Keratinocyte (primary cell): ENCODE measurements at regions not wholly inside any gene's neighbourhood (a gene's known extent, or its start where the extent isn't known, plus 50 kb on each side); places are given as distances from the start of the nearest gene placed in this dataset.

Experiments
- DNase-seq: peaks from one replicate; pipeline ENCODE4 v3.0.0-alpha.2; 2011; ENCODE audit warnings: low read depth, missing footprints, low spot score
- FAIRE-seq: peaks from 2 replicates; lab custom pipeline; 2011; peaks lifted over from hg19 to GRCh38; lab: Jason Lieb, UNC
- H2AFZ ChIP-seq: 2 replicates; pipeline ENCODE4 v1.6.0; 2012; ENCODE audit warnings: low read length, control low read depth, inconsistent platforms; ENCODE audit not compliant: control insufficient read depth
- H3K27ac ChIP-seq: 2 replicates; pipeline ENCODE4 v1.5.1; 2011; ENCODE audit warnings: low read length; ENCODE audit not compliant: control insufficient read depth, insufficient read depth
- H3K27me3 ChIP-seq: 3 replicates; pipeline ENCODE4 v1.6.0; 2011; ENCODE audit warnings: low read length; ENCODE audit not compliant: control insufficient read depth, insufficient read depth; ENCODE audit errors: extremely low read depth
- H3K36me3 ChIP-seq, 2 experiments: 2 replicates in 1 of 2; 3 replicates in 1 of 2; pipeline ENCODE4 v1.5.1; 2011; ENCODE audit warnings: low read length in 2 of 2, mild to moderate bottlenecking in 1 of 2; ENCODE audit not compliant: control insufficient read depth in 2 of 2, insufficient read depth in 2 of 2; ENCODE audit errors: extremely low read depth in 1 of 2
- H3K4me1 ChIP-seq: 3 replicates; pipeline ENCODE4 v1.5.1; 2011; ENCODE audit warnings: low read length; ENCODE audit not compliant: control insufficient read depth, insufficient read depth; ENCODE audit errors: extremely low read depth
- H3K4me2 ChIP-seq: 3 replicates; pipeline ENCODE4 v1.6.0; 2011; ENCODE audit warnings: low read depth, low read length; ENCODE audit not compliant: control insufficient read depth, insufficient read depth; ENCODE audit errors: extremely low read depth
- H3K4me3 ChIP-seq, 3 experiments: fragments of 200-600 bp in 1 of 3; sonication (generic) in 1 of 3; 2 replicates in 2 of 3; 3 replicates in 1 of 3; pipeline ENCODE4 v1.5.1; 2011 to 2016; ENCODE audit warnings: low read length in 3 of 3, mild to moderate bottlenecking in 3 of 3, control low read depth in 2 of 3, inconsistent platforms in 1 of 3, low read depth in 1 of 3, mixed read lengths in 1 of 3, mixed run types in 1 of 3, moderate library complexity in 1 of 3; ENCODE audit not compliant: control insufficient read depth in 2 of 3, insufficient read depth in 2 of 3; ENCODE audit errors: extremely low read depth in 1 of 3
- H3K79me2 ChIP-seq: 2 replicates; pipeline ENCODE4 v1.6.0; 2012; ENCODE audit warnings: low read length; ENCODE audit not compliant: control insufficient read depth, insufficient read depth
- H3K9ac ChIP-seq: 3 replicates; pipeline ENCODE4 v1.6.0; 2011; ENCODE audit warnings: low read length; ENCODE audit not compliant: control insufficient read depth, insufficient read depth; ENCODE audit errors: extremely low read depth
- H3K9me1 ChIP-seq: 3 replicates; pipeline ENCODE4 v1.6.0; 2011; ENCODE audit warnings: low read length; ENCODE audit not compliant: control insufficient read depth, insufficient read depth; ENCODE audit errors: extremely low read depth
- H3K9me3 ChIP-seq: 2 replicates; pipeline ENCODE4 v1.5.1; 2012; ENCODE audit warnings: low read depth, low read length; ENCODE audit not compliant: control insufficient read depth
- H4K20me1 ChIP-seq: 3 replicates; pipeline ENCODE4 v1.6.0; 2011; ENCODE audit warnings: low read length; ENCODE audit not compliant: control insufficient read depth, insufficient read depth; ENCODE audit errors: extremely low read depth
- EZH2 ChIP-seq: IDR thresholded peaks from one replicate; pipeline ENCODE4 v1.6.1; 2012; ENCODE audit warnings: inconsistent platforms, mild to moderate bottlenecking, low read length, moderate library complexity
- dilution Hi-C: fragments of 300-500 bp; cut with MboI; formaldehyde crosslinking; loops from one replicate; pipeline ENCODE4 v1.7.0; 2020; ENCODE audit warnings: low sequenced_read_pairs; ENCODE audit not compliant: extremely low pct_ligation_motif_present
- TF ChIP-seq, protein P1 (sequence below), 3 experiments: IDR thresholded peaks in 1 of 3; conservative IDR thresholded peaks in 1 of 3; optimal IDR thresholded peaks in 1 of 3; 2 replicates in 2 of 3; 3 replicates in 1 of 3; pipeline versions ENCODE3 to v1.5.1; 2011; ENCODE audit warnings: low read length in 3 of 3, mild to moderate bottlenecking in 3 of 3, moderate library complexity in 2 of 3, control low read depth in 1 of 3, inconsistent platforms in 1 of 3; ENCODE audit not compliant: insufficient read depth in 2 of 3; ENCODE audit errors: extremely low read depth in 1 of 3

DNA sequence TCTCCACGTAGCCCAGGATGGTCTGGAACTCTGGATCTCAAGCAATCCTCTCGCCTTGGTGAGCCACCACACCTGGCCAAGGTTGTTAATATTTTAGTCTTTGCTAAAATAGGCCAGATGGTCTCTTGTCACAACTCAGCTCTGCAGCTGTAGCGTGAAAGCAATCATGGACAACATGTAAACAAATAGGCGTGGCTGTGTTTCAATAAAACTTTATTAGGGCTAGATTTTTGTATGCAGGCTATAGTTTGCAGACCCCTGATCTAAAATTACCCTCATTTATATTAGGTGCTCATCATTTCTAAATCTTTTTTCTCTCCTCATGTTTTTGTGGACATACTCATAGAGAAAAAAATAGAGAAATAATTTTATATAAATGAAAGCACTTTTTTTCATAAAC lies 72.1 kb upstream of the SLC28A3 start:
- H3K27ac ChIP-seq: no peak overlapping the region
- DNase-seq (no peak), FAIRE-seq (no peak)
- no peaks in the 10 kb centered on the region for H3K79me2 ChIP-seq
- no peaks in the 10 kb centered on the region for H3K36me3 ChIP-seq
- H4K20me1 ChIP-seq: no peaks in the 10 kb centered on the region
- no peak overlapping the region for H3K4me2 ChIP-seq
- H3K4me1 ChIP-seq: no peaks in the 10 kb centered on the region
- H2AFZ ChIP-seq: no peak overlapping the region
- no peak for TF ChIP-seq EZH2
- TF ChIP-seq, protein P1, sequence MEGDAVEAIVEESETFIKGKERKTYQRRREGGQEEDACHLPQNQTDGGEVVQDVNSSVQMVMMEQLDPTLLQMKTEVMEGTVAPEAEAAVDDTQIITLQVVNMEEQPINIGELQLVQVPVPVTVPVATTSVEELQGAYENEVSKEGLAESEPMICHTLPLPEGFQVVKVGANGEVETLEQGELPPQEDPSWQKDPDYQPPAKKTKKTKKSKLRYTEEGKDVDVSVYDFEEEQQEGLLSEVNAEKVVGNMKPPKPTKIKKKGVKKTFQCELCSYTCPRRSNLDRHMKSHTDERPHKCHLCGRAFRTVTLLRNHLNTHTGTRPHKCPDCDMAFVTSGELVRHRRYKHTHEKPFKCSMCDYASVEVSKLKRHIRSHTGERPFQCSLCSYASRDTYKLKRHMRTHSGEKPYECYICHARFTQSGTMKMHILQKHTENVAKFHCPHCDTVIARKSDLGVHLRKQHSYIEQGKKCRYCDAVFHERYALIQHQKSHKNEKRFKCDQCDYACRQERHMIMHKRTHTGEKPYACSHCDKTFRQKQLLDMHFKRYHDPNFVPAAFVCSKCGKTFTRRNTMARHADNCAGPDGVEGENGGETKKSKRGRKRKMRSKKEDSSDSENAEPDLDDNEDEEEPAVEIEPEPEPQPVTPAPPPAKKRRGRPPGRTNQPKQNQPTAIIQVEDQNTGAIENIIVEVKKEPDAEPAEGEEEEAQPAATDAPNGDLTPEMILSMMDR (optimal IDR thresholded peaks at IDR 0.05 in 1 of 3, IDR thresholded peaks at IDR 0.05 in 1 of 3, conservative IDR thresholded peaks at IDR 0.05 in 1 of 3; ENCODE audit: extremely low read depth in 1 of 3, insufficient read depth in 2 of 3, low read length in 3 of 3): no peak
- no peaks in the 10 kb centered on the region for H3K9me1 ChIP-seq
- H3K4me3 ChIP-seq: no peak overlapping the region
- no peaks in the 10 kb centered on the region for H3K9me3 ChIP-seq
- H3K9ac ChIP-seq: no peak overlapping the region
- H3K27me3 ChIP-seq: no peaks in the 10 kb centered on the region
- dilution Hi-C loops: no loop called here

DNA sequence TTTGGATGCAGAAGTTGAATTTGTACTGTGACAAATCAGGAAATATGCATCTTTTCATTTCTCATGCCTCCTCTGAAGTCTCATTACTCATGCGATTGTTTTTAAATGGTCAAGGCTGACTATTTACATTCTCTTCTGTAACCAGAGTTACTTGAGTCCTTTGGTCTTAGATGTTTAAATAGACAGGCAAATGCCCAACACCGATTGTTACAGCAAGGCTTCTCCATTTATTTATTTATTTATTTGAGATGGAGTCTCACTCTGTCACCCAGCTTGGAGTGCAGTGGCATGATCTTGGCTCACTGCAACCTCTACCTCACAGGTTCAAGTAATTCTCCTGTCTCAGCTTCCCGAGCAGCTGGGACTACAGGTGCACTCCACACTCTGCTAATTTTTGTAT lies 72.7 kb upstream of the SLC28A3 start:
- no peaks in the 10 kb centered on the region for H3K4me1 ChIP-seq
- H3K27ac ChIP-seq: no peak overlapping the region
- dilution Hi-C loops: no loop called here
- no peaks in the 10 kb centered on the region for H3K36me3 ChIP-seq
- H3K79me2 ChIP-seq: no peaks in the 10 kb centered on the region
- no peak for FAIRE-seq
- no peaks in the 10 kb centered on the region for H3K9me3 ChIP-seq
- DNase-seq: no peak
- no peaks in the 10 kb centered on the region for H3K27me3 ChIP-seq
- no peak overlapping the region for H2AFZ ChIP-seq
- H3K9me1 ChIP-seq: no peaks in the 10 kb centered on the region
- H4K20me1 ChIP-seq: no peaks in the 10 kb centered on the region
- no peak overlapping the region for H3K4me2 ChIP-seq
- H3K4me3 ChIP-seq: no peak overlapping the region
- TF ChIP-seq, protein P1 (optimal IDR thresholded peaks at IDR 0.05 in 1 of 3, IDR thresholded peaks at IDR 0.05 in 1 of 3, conservative IDR thresholded peaks at IDR 0.05 in 1 of 3; ENCODE audit: extremely low read depth in 1 of 3, insufficient read depth in 2 of 3, low read length in 3 of 3): no peak
- TF ChIP-seq EZH2: no peak
- H3K9ac ChIP-seq: no peak overlapping the region
